SK-N-SH treated with all-trans-retinoic acid at 6 μM for 48 hours (cell line): ENCODE measurements at regions not wholly inside any gene's neighbourhood (a gene's known extent, or its start where the extent isn't known, plus 50 kb on each side); places are given as distances from the start of the nearest gene placed in this dataset.

ENCODE experiments used
- ARNTL ChIP-seq: fragments of 450-650 bp; formaldehyde crosslinking; IDR thresholded peaks from 2 replicates; pipeline ENCODE4 v1.5.0; 2020; ENCODE audit warnings: low read depth, mild to moderate bottlenecking, moderate library complexity, borderline replicate concordance
- CSRNP3 ChIP-seq: fragments of 250-450 bp; sonication (Bioruptor Pico); IDR thresholded peaks from 2 replicates; pipeline ENCODE4 v1.5.1; 2021; ENCODE audit warnings: mild to moderate bottlenecking, moderate library complexity
- GLIS3 ChIP-seq: fragments of 250-450 bp; sonication (Bioruptor Pico); IDR thresholded peaks from 2 replicates; pipeline ENCODE4 v1.5.0; 2020; ENCODE audit warnings: mild to moderate bottlenecking, moderate library complexity
- ISL1 ChIP-seq: fragments of 250-450 bp; sonication (Bioruptor Pico); IDR thresholded peaks from 2 replicates; pipeline ENCODE4 v2.1.2; 2022; ENCODE audit warnings: mild to moderate bottlenecking, moderate library complexity
- OSR1 ChIP-seq: fragments of 250-450 bp; sonication (Bioruptor Pico); IDR thresholded peaks from 2 replicates; pipeline ENCODE4 v1.8.0; 2022; ENCODE audit warnings: moderate library complexity, mild to moderate bottlenecking, inconsistent platforms
- PPARA ChIP-seq: fragments of 250-450 bp; sonication (Bioruptor Pico); IDR thresholded peaks from 2 replicates; pipeline ENCODE4 v1.5.0; 2020; ENCODE audit warnings: mild to moderate bottlenecking, borderline replicate concordance
- RARB ChIP-seq: fragments of 250-450 bp; sonication (Bioruptor Pico); IDR thresholded peaks from 2 replicates; pipeline ENCODE4 v1.8.0; 2021; ENCODE audit warnings: mild to moderate bottlenecking, moderate library complexity
- TSHZ2 ChIP-seq: fragments of 250-450 bp; sonication (Bioruptor Pico); IDR thresholded peaks from 2 replicates; pipeline ENCODE4 v1.5.0; 2020; ENCODE audit warnings: mild to moderate bottlenecking, moderate library complexity
- ZFP3 ChIP-seq: fragments of 250-450 bp; sonication (Bioruptor Pico); IDR thresholded peaks from 2 replicates; pipeline ENCODE4 v1.5.0; 2020; ENCODE audit warnings: mild to moderate bottlenecking, moderate library complexity
- ZFP30 ChIP-seq: fragments of 450-650 bp; formaldehyde crosslinking; IDR thresholded peaks from 2 replicates; pipeline ENCODE4 v1.5.0; 2022; ENCODE audit warnings: mild to moderate bottlenecking, moderate library complexity

DNA sequence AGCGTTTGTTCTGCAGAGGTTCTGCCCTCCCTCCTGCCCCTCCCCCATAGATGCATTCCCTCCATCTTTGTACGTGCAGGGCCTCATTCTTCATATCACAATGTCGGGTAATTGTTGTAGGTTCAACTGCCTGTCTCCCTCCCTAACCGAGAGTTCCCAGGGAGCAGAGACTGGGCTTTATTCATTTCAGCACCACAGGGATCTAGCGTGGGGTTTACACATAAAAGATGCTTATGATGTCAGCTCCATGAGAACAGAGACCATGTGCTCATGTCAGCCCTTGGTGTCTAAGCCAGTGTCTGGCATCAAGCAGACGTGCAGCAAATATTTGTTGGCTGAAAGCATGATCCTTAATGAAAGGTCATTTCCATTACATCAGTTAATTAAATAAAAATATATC is 298.9 kb upstream of the TRIB2 start:
- TF ChIP-seq RARB (CRISPR knock-in tag) (no peak), ISL1 (CRISPR knock-in tag) (no peak), ZFP3 (CRISPR knock-in tag) (no peak), OSR1 (CRISPR knock-in tag) (no peak), GLIS3 (no peak), PPARA (CRISPR knock-in tag) (no peak), ZFP30 (no peak), TSHZ2 (no peak), CSRNP3 (CRISPR knock-in tag) (no peak), ARNTL (CRISPR knock-in tag) (no peak)
